GM21576 (cell line): ENCODE measurements at regions not wholly inside any gene's neighbourhood (a gene's known extent, or its start where the extent isn't known, plus 50 kb on each side); places are given as distances from the start of the nearest gene placed in this dataset.

Experiments used
- ATAC-seq: cut with Tn5 transposase; IDR thresholded peaks from one replicate; pipeline ENCODE4 v1.9.1; 2021; ENCODE audit warnings: mild to moderate bottlenecking, moderate library complexity; ENCODE audit not compliant: unreplicated experiment

- no peak for ATAC-seq
Observed at GRCh38 chr1:110766336-110766647, 91.6 kb upstream of the KCNA3 start.

GRCh38 chr1:110765640-110766335, 91.0 kb upstream of the KCNA3 start:
- ATAC-seq = no peak

- no peak for ATAC-seq
Observed at GRCh38 chr1:110763149-110763548, 88.4 kb upstream of the KCNA3 start.

- no peak for ATAC-seq
Observed at GRCh38 chr1:110760321-110760720, 85.6 kb upstream of the KCNA3 start.

- no peak for ATAC-seq
Observed at GRCh38 chr1:110756506-110756905, 81.8 kb upstream of the KCNA3 start.

- no peak for ATAC-seq
Observed at GRCh38 chr1:110752941-110753725, 78.4 kb upstream of the KCNA3 start.

- no peak for ATAC-seq
Observed at GRCh38 chr1:110750562-110750961, 75.8 kb upstream of the KCNA3 start.

- ATAC-seq = no peak
Observed at GRCh38 chr1:110749960-110750359, 75.2 kb upstream of the KCNA3 start.

GRCh38 chr1:110746644-110747259, 72.0 kb upstream of the KCNA3 start:
- no peak for ATAC-seq

GRCh38 chr1:110743397-110743796, 68.7 kb upstream of the KCNA3 start:
- ATAC-seq = no peak

- no peak for ATAC-seq
Observed at GRCh38 chr1:110736900-110737605, 62.3 kb upstream of the KCNA3 start.

GRCh38 chr1:110734133-110734680, 59.5 kb upstream of the KCNA3 start:
- no peak for ATAC-seq

- no peak for ATAC-seq
Observed at GRCh38 chr1:110731529-110731928, 56.8 kb upstream of the KCNA3 start.

- no peak for ATAC-seq
Observed at GRCh38 chr1:110728388-110729001, 53.8 kb upstream of the KCNA3 start.

GRCh38 chr1:110727246-110727645, 52.5 kb upstream of the KCNA3 start:
- ATAC-seq = peak; percentile 11

- ATAC-seq = peak; percentile 83
Observed at GRCh38 chr1:110726755-110727154, 52.0 kb upstream of the KCNA3 start.
